Activated T-cell treated with anti-CD3 and anti-CD28 coated beads for 4 hours (primary cell): ENCODE measurements at regions not wholly inside any gene's neighbourhood (a gene's known extent, or its start where the extent isn't known, plus 50 kb on each side); places are given as distances from the start of the nearest gene placed in this dataset.
"Not testable (repeated sequence)": the region's sequence is repeated elsewhere in the genome, so short reads cannot be mapped to it uniquely, and the experiment has no call there.

ENCODE experiments used
- DNase-seq: peaks from one replicate; pipeline ENCODE4 v3.0.0-alpha.2; 2020

GRCh38 chr9:6160579-6160978, 55.0 kb upstream of the IL33 start:
- no peak for DNase-seq

GRCh38 chr9:6153425-6153824, 62.2 kb upstream of the IL33 start:
- DNase-seq, result no peak

GRCh38 chr9:6152788-6153187, 62.8 kb upstream of the IL33 start:
- no peak for DNase-seq

GRCh38 chr9:6150483-6150882, 65.1 kb upstream of the IL33 start:
- DNase-seq, result no peak

- no peak for DNase-seq
Measured at GRCh38 chr9:6149315-6149714, 66.3 kb upstream of the IL33 start.

- DNase-seq, result no peak
Measured at GRCh38 chr9:6147846-6148245, 67.8 kb upstream of the IL33 start.

GRCh38 chr9:6144947-6145346, 70.7 kb upstream of the IL33 start:
- no peak for DNase-seq

- no peak for DNase-seq
Measured at GRCh38 chr9:6142799-6143454, 72.7 kb upstream of the IL33 start.

- DNase-seq, result not testable (repeated sequence)
Measured at GRCh38 chr9:6135780-6136179, 79.8 kb upstream of the IL33 start.

GRCh38 chr9:6134661-6135180, 80.9 kb upstream of the IL33 start:
- DNase-seq, result no peak

GRCh38 chr9:6133346-6134063, 82.1 kb upstream of the IL33 start:
- no peak for DNase-seq

GRCh38 chr9:6132650-6133049, 83.0 kb upstream of the IL33 start:
- DNase-seq, result no peak

- DNase-seq, result no peak
Measured at GRCh38 chr9:6128030-6128429, 87.6 kb upstream of the IL33 start.

GRCh38 chr9:6126377-6126776, 89.2 kb upstream of the IL33 start:
- DNase-seq, result no peak

GRCh38 chr9:6123416-6123815, 92.2 kb upstream of the IL33 start:
- no peak for DNase-seq

- DNase-seq, result no peak
Measured at GRCh38 chr9:6121707-6122106, 93.9 kb upstream of the IL33 start.

- DNase-seq, result no peak
Measured at GRCh38 chr9:6114424-6114823, 99.0 kb upstream of the RANBP6 start.

- DNase-seq, result no peak
Measured at GRCh38 chr9:6113819-6114218, 98.4 kb upstream of the RANBP6 start.

GRCh38 chr9:6113312-6113711, 97.9 kb upstream of the RANBP6 start:
- no peak for DNase-seq

GRCh38 chr9:6109986-6110385, 94.6 kb upstream of the RANBP6 start:
- DNase-seq, result no peak

GRCh38 chr9:6109571-6109970, 94.1 kb upstream of the RANBP6 start:
- no peak for DNase-seq

- DNase-seq, result no peak
Measured at GRCh38 chr9:6106711-6107339, 91.4 kb upstream of the RANBP6 start.

GRCh38 chr9:6105738-6106137, 90.3 kb upstream of the RANBP6 start:
- DNase-seq, result no peak

GRCh38 chr9:6104406-6104805, 89.0 kb upstream of the RANBP6 start:
- DNase-seq, result not testable (repeated sequence)
